ENCODE measurements at regions not wholly inside any gene's neighbourhood (a gene's known extent, or its start where the extent isn't known, plus 50 kb on each side); places are given as distances from the start of the nearest gene placed in this dataset.
A peak's percentile ranks its signal among the peaks of the same experiment; 100 is the strongest.

- DNase-seq (ENCODE audit: low spot score) = no peak
Observed at GRCh38 chr17:55668312-55668920, 54.2 kb downstream of the TMEM100 start.

GRCh38 chr17:55666806-55667205, 55.9 kb downstream of the TMEM100 start:
- no peak for DNase-seq (ENCODE audit: low spot score)

DNA sequence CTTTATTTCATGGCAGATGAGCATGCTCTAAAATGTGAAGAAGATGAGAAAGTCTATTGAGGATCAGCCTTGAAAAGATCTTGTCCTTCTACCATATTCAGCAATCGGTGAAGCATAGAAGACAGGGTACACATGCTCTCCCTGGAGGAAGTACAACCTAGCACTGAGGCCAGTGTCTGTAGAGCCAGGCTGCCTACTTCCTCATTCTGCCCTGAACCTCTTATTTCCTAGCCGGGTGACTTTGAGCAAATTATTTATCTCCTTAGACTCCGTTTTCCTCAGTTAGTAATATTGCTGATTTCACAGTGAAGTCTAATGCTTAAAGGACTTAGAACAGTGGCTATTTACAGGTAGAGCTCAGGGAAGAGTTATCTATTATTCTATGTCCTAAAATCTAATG, 58.4 kb downstream of the TMEM100 start:
- no peak for DNase-seq (ENCODE audit: low spot score)

GRCh38 chr17:55663400-55663799, 59.3 kb downstream of the TMEM100 start:
- DNase-seq (ENCODE audit: low spot score) = no peak

- DNase-seq (ENCODE audit: low spot score) = no peak
Observed at GRCh38 chr17:55661963-55662834, 60.5 kb downstream of the TMEM100 start.

GRCh38 chr17:55661256-55661758, 61.4 kb downstream of the TMEM100 start:
- DNase-seq (ENCODE audit: low spot score) = no peak

DNA sequence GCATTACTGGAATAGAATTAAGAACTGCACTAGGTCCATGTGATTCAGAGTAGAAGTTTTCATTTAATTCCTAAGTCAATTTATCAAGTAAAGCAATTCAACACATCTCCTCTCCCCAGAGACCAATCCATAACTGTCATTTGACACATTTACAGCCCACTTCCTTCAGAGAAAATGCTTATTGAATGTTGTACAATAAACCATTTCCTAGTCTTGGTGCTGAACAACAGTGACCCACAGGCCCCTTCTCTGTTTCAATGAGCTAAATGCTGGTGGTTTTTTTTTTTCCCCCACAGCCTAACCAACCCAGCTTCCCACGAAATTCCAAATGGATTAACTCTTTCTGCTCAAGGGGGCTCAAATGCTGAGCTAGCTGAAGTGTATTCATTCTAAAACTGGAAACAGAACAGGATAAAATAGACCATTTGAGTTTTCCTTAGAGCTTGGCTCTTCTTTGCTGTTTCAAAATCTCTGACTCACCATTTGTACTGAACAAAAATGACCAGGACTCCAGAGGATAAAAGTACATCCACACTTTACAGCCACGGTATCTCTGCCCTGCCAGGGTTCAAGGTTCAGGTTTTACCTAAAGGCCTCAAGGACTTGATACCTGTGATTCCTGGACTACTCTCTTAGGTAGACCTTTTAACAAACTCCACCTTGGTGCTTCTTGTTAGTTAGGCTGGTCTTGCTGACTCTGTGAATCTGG, 62.3 kb downstream of the TMEM100 start:
- no peak for DNase-seq (ENCODE audit: low spot score)

DNA sequence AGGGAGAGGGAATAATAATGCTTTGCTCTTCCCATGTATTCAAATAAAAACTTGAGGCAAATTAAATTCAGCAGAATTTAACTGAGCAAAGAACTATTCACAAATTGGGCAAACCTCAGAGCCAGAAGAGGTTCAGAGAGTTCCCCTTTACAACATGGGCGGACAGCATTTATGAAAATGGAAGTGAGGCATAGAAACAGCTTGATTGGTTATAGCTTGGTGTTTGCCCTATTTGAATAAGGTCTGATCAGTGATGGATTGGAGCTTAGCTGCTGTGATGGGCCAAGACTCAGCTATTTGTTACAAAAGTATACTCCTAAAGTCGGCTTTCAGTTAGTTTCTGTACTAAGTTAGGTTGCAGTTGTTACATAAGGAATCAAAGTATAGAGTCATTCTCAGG, 63.0 kb downstream of the TMEM100 start:
- no peak for DNase-seq (ENCODE audit: low spot score)

GRCh38 chr17:55655777-55656176, 66.9 kb downstream of the TMEM100 start:
- no peak for DNase-seq (ENCODE audit: low spot score)

DNA sequence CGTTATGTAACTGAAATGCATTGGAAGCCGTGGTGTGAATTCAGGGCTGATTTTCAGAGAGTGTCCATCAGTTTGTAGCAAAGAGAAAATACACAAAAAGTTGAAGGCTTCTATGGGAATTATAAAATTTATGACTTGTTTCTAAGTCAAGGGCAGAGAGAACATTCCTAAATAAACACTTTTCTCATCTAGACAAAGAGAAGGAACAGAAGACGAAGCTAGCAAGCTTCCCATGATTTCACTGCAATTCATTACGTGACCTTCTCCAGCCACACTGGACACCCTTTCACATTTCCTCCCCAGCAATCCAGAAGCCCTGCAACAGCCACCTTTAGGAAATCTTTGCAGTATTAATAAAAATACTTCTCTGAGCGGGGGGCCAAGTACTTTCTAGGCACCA, 67.8 kb downstream of the TMEM100 start:
- no peak for DNase-seq (ENCODE audit: low spot score)

DNA sequence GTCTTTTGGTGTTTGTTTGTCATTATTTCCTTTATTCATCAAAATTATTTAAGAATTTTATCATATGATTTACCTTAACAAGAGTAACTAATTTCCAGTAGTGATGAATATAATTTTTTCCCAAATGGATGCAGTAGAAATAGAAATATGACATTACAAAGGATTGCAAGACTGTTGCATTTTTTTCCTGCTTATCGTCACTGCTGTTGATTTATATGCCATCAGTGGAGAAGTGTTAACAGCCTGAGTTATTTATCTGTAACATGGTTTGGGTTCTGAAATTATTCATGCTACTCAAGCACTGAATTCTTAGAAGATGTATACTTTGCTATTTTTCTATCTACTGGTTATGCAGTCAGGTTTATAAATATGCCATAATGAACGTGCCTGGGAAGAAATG, 68.6 kb downstream of the TMEM100 start:
- DNase-seq (ENCODE audit: low spot score) = no peak

DNA sequence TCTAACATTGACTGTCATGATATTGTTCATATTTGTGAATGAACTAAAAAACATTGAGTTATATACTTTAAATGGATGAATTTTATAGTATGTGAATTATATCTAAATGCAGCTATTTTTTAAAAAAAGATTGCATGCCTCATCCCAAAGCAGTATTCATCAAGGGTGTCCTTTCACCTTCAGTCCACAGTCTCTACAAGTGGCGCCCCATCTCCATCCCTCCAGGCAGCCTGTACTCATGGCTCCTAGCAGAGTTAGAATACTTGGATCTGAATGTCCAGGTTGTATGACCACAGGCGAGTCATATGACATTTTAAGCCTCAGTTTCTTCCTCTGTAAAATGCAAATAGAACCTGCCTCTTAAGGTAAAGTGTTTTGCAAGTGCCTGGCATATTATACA, 69.8 kb downstream of the TMEM100 start:
- DNase-seq (ENCODE audit: low spot score) = no peak

DNA sequence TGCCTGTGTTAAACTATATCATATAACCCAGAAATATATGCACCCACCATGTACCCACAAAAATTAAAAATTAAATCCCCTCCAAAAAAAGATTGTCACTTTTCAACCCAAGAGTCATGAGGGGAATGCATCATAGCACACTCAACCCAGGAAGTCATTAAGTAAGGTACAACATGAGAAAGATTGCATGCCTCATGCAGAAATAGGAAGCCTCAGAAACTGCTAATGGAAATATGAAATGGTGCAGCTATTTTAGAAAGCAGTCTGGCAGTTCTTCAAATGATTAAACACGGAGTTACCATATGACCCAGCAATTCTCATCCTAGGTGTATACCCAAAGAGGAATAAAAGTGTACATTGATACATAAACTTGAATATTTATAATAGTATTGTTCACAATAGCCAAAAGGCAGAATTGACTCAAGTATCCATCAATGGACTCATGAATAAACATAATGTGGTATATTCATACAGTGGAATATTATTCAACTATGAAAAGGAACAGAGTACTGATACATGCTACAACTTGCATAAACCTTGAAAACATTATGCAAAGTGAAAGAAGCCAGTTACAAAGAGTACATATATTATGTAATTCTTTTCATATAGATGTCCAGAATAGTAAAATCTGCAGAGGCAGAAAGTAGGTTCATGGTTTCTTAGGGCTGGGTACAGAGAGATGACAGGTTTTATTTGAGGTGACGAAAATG, 70.4 kb downstream of the TMEM100 start:
- DNase-seq (ENCODE audit: low spot score) = no peak

DNA sequence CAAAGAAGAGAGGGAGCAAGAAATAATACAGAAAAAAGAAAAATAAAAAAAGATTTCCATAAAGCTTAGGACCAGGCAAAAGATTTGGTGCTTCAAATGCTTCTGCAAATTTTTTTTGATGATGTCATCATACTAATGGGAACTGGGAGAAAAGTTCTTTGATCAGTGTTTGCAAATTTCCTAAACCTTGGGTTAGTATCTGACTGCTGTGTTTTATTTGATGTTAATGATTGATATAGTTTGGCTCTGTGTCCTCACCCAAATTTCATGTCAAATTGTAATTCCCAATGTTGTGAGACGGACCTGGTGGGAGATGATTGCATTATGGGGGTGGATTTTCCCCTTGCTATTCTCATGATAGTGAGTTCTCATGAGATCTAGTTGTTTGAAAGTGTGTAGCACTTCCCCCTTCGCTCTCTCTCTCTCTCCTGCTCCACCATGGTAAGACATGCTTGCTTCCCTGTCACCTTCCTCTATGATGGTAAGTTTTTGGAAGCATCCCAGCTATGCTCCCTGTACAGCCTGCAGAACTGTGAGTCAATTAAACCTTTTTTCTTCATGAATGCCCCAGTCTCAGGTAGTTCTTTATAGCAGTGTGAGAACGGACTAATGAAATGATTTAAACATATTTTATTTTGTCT, 72.6 kb downstream of the TMEM100 start:
- no peak for DNase-seq (ENCODE audit: low spot score)

DNA sequence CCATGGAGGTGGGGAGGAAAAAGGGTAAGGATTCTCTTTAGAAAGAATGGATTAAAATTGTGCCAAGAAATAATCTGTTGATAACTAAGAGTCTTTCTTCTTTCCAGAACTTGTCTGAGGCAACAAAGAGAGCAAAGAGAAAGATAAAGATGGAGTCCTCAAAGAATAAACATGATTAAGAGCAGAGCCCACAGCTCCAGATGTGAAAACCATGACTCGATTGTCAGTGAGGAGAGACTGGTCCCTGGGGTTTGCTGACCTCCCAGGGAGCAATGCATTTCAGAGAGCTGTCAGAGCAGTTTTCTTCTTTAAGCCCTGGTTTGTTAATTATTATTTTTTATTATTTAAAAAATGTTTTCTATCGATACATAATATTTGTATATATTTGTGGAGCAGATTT, 74.6 kb downstream of the TMEM100 start:
- DNase-seq (ENCODE audit: low spot score) = no peak

DNA sequence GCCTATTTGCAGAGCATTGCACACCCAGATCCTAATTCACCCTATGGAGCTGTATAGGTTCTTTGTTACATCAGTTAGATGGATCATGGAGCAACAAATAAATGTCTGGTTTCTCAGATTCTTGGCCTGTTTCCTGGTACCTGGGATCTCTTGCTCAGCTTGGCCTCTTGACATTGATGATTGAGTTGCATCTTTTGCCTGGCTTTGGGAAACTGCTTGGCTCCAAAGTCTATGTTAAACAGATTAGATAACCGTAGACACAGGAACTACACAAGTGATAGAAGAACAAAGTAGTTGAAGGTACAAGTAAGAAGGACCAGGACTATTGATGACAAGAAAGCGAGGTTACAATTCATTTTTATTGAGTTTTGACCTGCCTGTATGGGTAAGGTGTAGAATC, 77.3 kb downstream of the TMEM100 start:
- no peak for DNase-seq (ENCODE audit: low spot score)

DNA sequence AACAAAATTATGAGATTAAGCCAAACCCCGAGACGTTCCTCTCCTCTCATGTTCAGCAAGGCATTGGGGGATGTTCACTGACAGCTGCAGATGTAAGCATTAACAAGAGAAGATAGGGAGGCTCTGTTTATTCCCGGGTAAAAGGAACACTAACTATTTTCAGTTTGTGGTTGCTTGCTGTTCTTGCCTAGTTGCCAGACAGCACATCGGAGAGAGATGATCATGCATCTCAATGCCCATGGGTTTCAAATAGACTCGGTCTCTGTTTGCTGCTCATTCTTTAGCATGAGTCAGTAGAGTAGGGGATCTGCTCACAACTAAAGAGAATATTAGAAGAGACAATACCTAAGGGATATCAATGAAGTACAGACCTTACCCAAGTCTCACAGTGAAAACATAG, 78.3 kb downstream of the TMEM100 start:
- no peak for DNase-seq (ENCODE audit: low spot score)

DNA sequence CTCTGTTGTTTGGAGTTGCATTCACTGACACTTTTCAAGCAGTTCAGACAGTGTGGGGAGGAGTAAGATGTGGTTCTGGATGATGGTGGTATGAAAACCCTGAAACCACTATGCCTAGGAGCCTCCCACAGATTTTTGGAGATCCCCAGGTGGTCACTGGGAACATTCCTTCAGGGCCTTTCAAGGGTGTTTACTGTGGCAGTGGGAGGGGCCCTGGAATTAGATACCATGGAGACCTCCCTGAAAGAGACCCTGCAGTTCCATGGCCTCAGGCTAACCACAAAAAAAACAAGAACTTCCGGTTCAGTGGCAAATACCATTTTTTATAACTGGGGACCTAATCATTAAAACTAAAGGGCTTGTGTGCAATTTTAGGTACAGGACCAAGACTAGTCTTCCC, 79.9 kb downstream of the TMEM100 start:
- no peak for DNase-seq (ENCODE audit: low spot score)

GRCh38 chr17:55641676-55642081, 81.0 kb downstream of the TMEM100 start:
- peak; percentile 10 for DNase-seq (ENCODE audit: low spot score)

GRCh38 chr17:55639096-55639495, 83.6 kb downstream of the TMEM100 start:
- no peak for DNase-seq (ENCODE audit: low spot score)

GRCh38 chr17:55635253-55635914, 87.3 kb downstream of the TMEM100 start:
- DNase-seq (ENCODE audit: low spot score) = no peak
